H1 (cell line): ENCODE measurements at regions not wholly inside any gene's neighbourhood (a gene's known extent, or its start where the extent isn't known, plus 50 kb on each side); places are given as distances from the start of the nearest gene placed in this dataset.

Experiments used
- CTCF ChIA-PET: fragments of 300-600 bp; sonication (Branson Sonifier 250); formaldehyde crosslinking; loops from one replicate; lab custom pipeline; 2021; ENCODE audit not compliant: partially characterized antibody; lab: Charles Lee
- POLR2A ChIA-PET: fragments of 300-600 bp; sonication (Branson Sonifier 250); formaldehyde crosslinking; loops from one replicate; lab custom pipeline; 2021; ENCODE audit warnings: inconsistent platforms; ENCODE audit not compliant: partially characterized antibody; lab: Charles Lee
- DNase-seq, 2 experiments: peaks; one replicate each; pipeline versions ENCODE4 v3.0.0 to v3.0.0-alpha.2; 2010 to 2022; ENCODE audit warnings: low spot score in 2 of 2, low read depth in 1 of 2, mixed read lengths in 1 of 2
- FAIRE-seq: peaks from 2 replicates; lab custom pipeline; 2011; peaks lifted over from hg19 to GRCh38; lab: Jason Lieb, UNC
- H2AFZ ChIP-seq: 2 replicates; pipeline ENCODE4 v1.8.1; 2012; ENCODE audit warnings: low read length, inconsistent platforms
- H2AK5ac ChIP-seq: 2 replicates; pipeline ENCODE4 v1.6.1; 2013; ENCODE audit warnings: low read depth, low read length
- H2BK120ac ChIP-seq: replicated peaks from 2 replicates; pipeline ENCODE3; 2013; ENCODE audit warnings: low read depth, low read length, inconsistent platforms
- H2BK12ac ChIP-seq: 2 replicates; pipeline ENCODE4 v1.6.1; 2013; ENCODE audit warnings: low read depth, low read length
- H2BK15ac ChIP-seq: 2 replicates; pipeline ENCODE4 v1.6.1; 2013; ENCODE audit warnings: low read length
- H2BK20ac ChIP-seq: 2 replicates; pipeline ENCODE4 v1.6.1; 2013; ENCODE audit warnings: low read length
- H2BK5ac ChIP-seq: 2 replicates; pipeline ENCODE4 v1.6.1; 2013; ENCODE audit warnings: low read depth, low read length
- H3K14ac ChIP-seq: 2 replicates; pipeline ENCODE4 v1.6.1; 2013; ENCODE audit warnings: inconsistent platforms; ENCODE audit not compliant: insufficient read length
- H3K18ac ChIP-seq: 2 replicates; pipeline ENCODE4 v1.6.1; 2013; ENCODE audit warnings: low read length; ENCODE audit errors: extremely low read depth
- H3K23ac ChIP-seq: 2 replicates; pipeline ENCODE4 v1.6.1; 2013; ENCODE audit warnings: inconsistent platforms; ENCODE audit not compliant: insufficient read length
- H3K23me2 ChIP-seq: 2 replicates; pipeline ENCODE4 v1.6.1; 2013; ENCODE audit warnings: low read depth, low read length
- H3K27ac ChIP-seq: 2 replicates; pipeline ENCODE4 v1.6.1; 2011; ENCODE audit warnings: low read depth, low read length, inconsistent platforms
- H3K27me3 ChIP-seq, 4 experiments: replicated peaks in 1 of 4; 1 replicate in 1 of 4; 2 replicates in 3 of 4; pipeline versions ENCODE4 v1.6.1 to v1.8.1; 2011 to 2013; ENCODE audit warnings: low read length in 3 of 4, mild to moderate bottlenecking in 3 of 4, inconsistent platforms in 2 of 4, mixed read lengths in 2 of 4, moderate library complexity in 1 of 4; ENCODE audit not compliant: control insufficient read depth in 3 of 4, insufficient read depth in 3 of 4; ENCODE audit errors: extremely low read depth in 1 of 4
- H3K36me3 ChIP-seq, 4 experiments: 2 replicates each; pipeline versions ENCODE4 v1.6.1 to v1.8.1; 2011 to 2013; ENCODE audit warnings: mild to moderate bottlenecking in 4 of 4, low read length in 3 of 4, moderate library complexity in 2 of 4, control low read depth in 1 of 4, inconsistent platforms in 1 of 4; ENCODE audit not compliant: insufficient read depth in 4 of 4, control insufficient read depth in 2 of 4
- H3K4ac ChIP-seq: replicated peaks from 2 replicates; pipeline ENCODE3; 2013; ENCODE audit warnings: low read length, low read depth, mixed read lengths, inconsistent platforms; ENCODE audit not compliant: insufficient read length
- H3K4me1 ChIP-seq, 4 experiments: replicated peaks in 1 of 4; 1 replicate in 1 of 4; 2 replicates in 3 of 4; pipeline versions ENCODE4 v1.6.1 to v1.8.1; 2011 to 2013; ENCODE audit warnings: low read length in 3 of 4, inconsistent platforms in 2 of 4, mixed read lengths in 1 of 4; ENCODE audit not compliant: insufficient read depth in 4 of 4, control insufficient read depth in 3 of 4
- H3K4me2 ChIP-seq, 2 experiments: 2 replicates each; pipeline versions ENCODE4 v1.6.1 to v1.8.1; 2011 to 2013; ENCODE audit warnings: low read depth in 2 of 2, low read length in 2 of 2, control low read depth in 1 of 2, inconsistent platforms in 1 of 2, mild to moderate bottlenecking in 1 of 2; ENCODE audit not compliant: insufficient read depth in 1 of 2
- H3K4me3 ChIP-seq, 4 experiments: fragments of 200-600, 300-600 bp in 1 of 4; sonication (generic), shearing (Covaris generic), sonication (Bioruptor Twin) in 1 of 4; 2 replicates each; pipeline versions ENCODE4 v1.5.1 to v1.8.1; 2011 to 2016; ENCODE audit warnings: low read length in 4 of 4, low read depth in 3 of 4, control low read depth in 2 of 4, inconsistent platforms in 2 of 4, mild to moderate bottlenecking in 2 of 4, mixed read lengths in 1 of 4, moderate library complexity in 1 of 4; ENCODE audit not compliant: insufficient read depth in 2 of 4; ENCODE audit errors: extremely low read depth in 1 of 4
- H3K56ac ChIP-seq: replicated peaks from 2 replicates; pipeline ENCODE3; 2013; ENCODE audit warnings: low read depth, mild to moderate bottlenecking, mixed read lengths, low read length, inconsistent platforms; ENCODE audit not compliant: insufficient read length
- H3K79me1 ChIP-seq: 2 replicates; pipeline ENCODE4 v1.6.1; 2013; ENCODE audit warnings: low read depth, low read length, control low read depth
- H3K79me2 ChIP-seq, 2 experiments: 2 replicates each; pipeline versions ENCODE4 v1.6.1 to v1.8.1; 2012 to 2013; ENCODE audit warnings: low read length in 2 of 2, mild to moderate bottlenecking in 2 of 2, inconsistent platforms in 1 of 2; ENCODE audit not compliant: insufficient read depth in 2 of 2, control insufficient read depth in 1 of 2
- H3K9ac ChIP-seq, 4 experiments: replicated peaks in 1 of 4; 1 replicate in 1 of 4; 2 replicates in 3 of 4; pipeline versions ENCODE4 v1.6.1 to v1.8.1; 2011 to 2013; ENCODE audit warnings: low read depth in 3 of 4, low read length in 3 of 4, control low read depth in 2 of 4, mild to moderate bottlenecking in 2 of 4, moderate library complexity in 2 of 4, inconsistent platforms in 1 of 4; ENCODE audit errors: extremely low read depth in 1 of 4
- H3K9me3 ChIP-seq, 2 experiments: 2 replicates each; pipeline versions ENCODE4 v1.6.1 to v1.8.1; 2012 to 2013; ENCODE audit warnings: mild to moderate bottlenecking in 2 of 2, moderate library complexity in 2 of 2, control low read depth in 1 of 2, inconsistent platforms in 1 of 2, low read depth in 1 of 2, low read length in 1 of 2, mixed read lengths in 1 of 2; ENCODE audit not compliant: insufficient read depth in 2 of 2
- H4K20me1 ChIP-seq, 2 experiments: replicated peaks in 1 of 2; 2 replicates each; pipeline versions ENCODE3 to v1.8.1; 2011 to 2013; ENCODE audit warnings: inconsistent platforms in 2 of 2, low read length in 2 of 2, mild to moderate bottlenecking in 1 of 2; ENCODE audit not compliant: insufficient read depth in 2 of 2, control insufficient read depth in 1 of 2
- H4K5ac ChIP-seq: 2 replicates; pipeline ENCODE4 v1.6.1; 2013; ENCODE audit warnings: low read length, low read depth, mixed read lengths, inconsistent platforms; ENCODE audit not compliant: insufficient read length
- H4K8ac ChIP-seq: 2 replicates; pipeline ENCODE4 v1.8.0; 2013; ENCODE audit warnings: mild to moderate bottlenecking, moderate library complexity, low read length, inconsistent platforms; ENCODE audit not compliant: insufficient read depth; ENCODE audit errors: extremely low read depth
- H4K91ac ChIP-seq: replicated peaks from 2 replicates; pipeline ENCODE3; 2013; ENCODE audit warnings: low read length, mixed read lengths, inconsistent platforms; ENCODE audit not compliant: insufficient read length
- CBX8 ChIP-seq: fragments of 300-800, 300-1000 bp; sonication (generic); IDR thresholded peaks from 2 replicates; pipeline ENCODE4 v1.7.1; 2016; ENCODE audit warnings: low read depth, low read length, borderline replicate concordance
- CHD1 ChIP-seq: IDR thresholded peaks from 2 replicates; pipeline ENCODE4 v1.6.1; 2012; ENCODE audit warnings: low read depth, low read length, improper control_type of control experiment
- EZH2 ChIP-seq: fragments of 200-600 bp; sonication (generic); IDR thresholded peaks from 2 replicates; pipeline ENCODE4 v1.7.1; 2012; ENCODE audit warnings: low read depth, mild to moderate bottlenecking, moderate library complexity, low read length, inconsistent platforms; ENCODE audit not compliant: severe bottlenecking
- NRF1 ChIP-seq: IDR thresholded peaks from 2 replicates; pipeline ENCODE4 v1.6.1; 2011; ENCODE audit warnings: mild to moderate bottlenecking, low read depth, low read length, improper control_type of control experiment
- RBBP5 ChIP-seq: IDR thresholded peaks from 2 replicates; pipeline ENCODE4 v1.7.1; 2012; ENCODE audit warnings: low read depth, mild to moderate bottlenecking, inconsistent platforms, low read length, moderate library complexity, borderline replicate concordance
- RNF2 ChIP-seq: fragments of 200-900, 300-1000 bp; sonication (generic); IDR thresholded peaks from 2 replicates; pipeline ENCODE4 v1.7.1; 2016; ENCODE audit warnings: borderline replicate concordance, low read depth, mild to moderate bottlenecking, antibody characterized with exemption, low read length; ENCODE audit not compliant: poor library complexity, severe bottlenecking; ENCODE audit errors: missing control alignments
- SP1 ChIP-seq: IDR thresholded peaks from 2 replicates; pipeline ENCODE4 v1.6.1; 2011; ENCODE audit warnings: low read depth, low read length
- SRF ChIP-seq: IDR thresholded peaks from 2 replicates; pipeline ENCODE4 v1.6.1; 2011; ENCODE audit warnings: mild to moderate bottlenecking, low read depth, low read length, moderate library complexity
- TCF12 ChIP-seq: IDR thresholded peaks from 2 replicates; pipeline ENCODE4 v1.6.1; 2011; ENCODE audit warnings: low read depth, mild to moderate bottlenecking, low read length
- WGBS, 2 experiments: shearing (Covaris generic) in 1 of 2; methylation state at CpG; one replicate each; pipeline versions ENCODE4 v1.1.6 to v1.1.7; 2013 to 2015; ENCODE audit warnings: low lambda C conversion rate in 2 of 2, mixed read lengths in 2 of 2, inconsistent platforms in 1 of 2, low coverage in 1 of 2, missing lambda C conversion rate in 1 of 2; ENCODE audit not compliant: insufficient replicate concordance in 2 of 2, insufficient coverage in 1 of 2, insufficient read length in 1 of 2; ENCODE audit errors: extremely low coverage in 1 of 2, missing lambda C conversion rate in 1 of 2; 5-methylcytosine and 5-hydroxymethylcytosine counted together
- TF ChIP-seq, protein P1 (sequence below): IDR thresholded peaks from 2 replicates; pipeline ENCODE4 v1.6.1; 2012; ENCODE audit warnings: inconsistent platforms

DNA sequence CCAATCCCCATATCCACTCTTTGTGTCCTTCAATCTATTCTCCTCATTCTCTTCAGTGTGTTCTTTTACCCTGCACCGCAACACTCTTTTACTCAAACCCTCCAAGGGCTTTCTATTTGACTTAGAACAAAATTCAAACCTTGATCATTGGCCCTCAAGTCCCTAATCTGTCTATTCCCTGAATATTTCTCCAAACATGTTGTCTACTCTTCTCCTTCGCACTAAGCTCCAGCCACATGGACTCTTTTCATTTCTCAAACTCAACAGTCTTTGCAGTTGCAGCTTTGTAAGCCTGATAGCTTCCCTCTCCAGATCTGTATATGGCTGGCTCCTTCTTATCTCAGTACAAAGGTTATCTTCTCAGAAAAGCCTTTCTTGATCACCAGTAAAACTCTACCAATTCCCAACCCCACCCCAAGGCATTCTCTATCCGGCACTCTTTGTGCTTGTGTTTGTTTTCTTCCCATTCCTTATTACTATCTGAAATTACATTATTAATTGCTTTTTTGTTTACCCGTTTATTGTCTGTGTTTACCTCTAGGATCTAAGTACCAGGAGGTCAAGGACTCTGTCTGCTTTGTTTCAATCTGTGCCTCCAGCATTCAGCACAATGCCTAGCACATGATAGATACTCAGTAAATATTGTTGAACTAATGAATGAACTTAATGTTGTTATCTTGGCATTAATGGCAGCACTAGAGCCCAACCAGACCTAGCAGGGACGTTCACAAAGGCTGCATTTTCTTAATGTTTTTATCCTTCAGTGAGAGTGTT lies 147.4 kb downstream of the BBOX1 start:
- Histone ChIP-seq H2AK5ac (no peak overlapping the region), H2BK5ac (no peak overlapping the region), H3K4me1 (no peaks in the 10 kb centered on the region), H3K27me3 (no peaks in the 10 kb centered on the region), H3K4me3 (no peak overlapping the region), H4K20me1 (no peaks in the 10 kb centered on the region), H2BK120ac (no peak overlapping the region), H3K79me1 (no peaks in the 10 kb centered on the region), H4K8ac (no peak overlapping the region), H3K79me2 (no peaks in the 10 kb centered on the region), H2BK15ac (no peak overlapping the region), H3K9me3 (no peaks in the 10 kb centered on the region), H3K36me3 (no peaks in the 10 kb centered on the region), H3K9ac (no peak overlapping the region), H4K5ac (no peak overlapping the region), H3K27ac (no peak overlapping the region), H2AFZ (no peak overlapping the region), H2BK20ac (no peak overlapping the region), H3K18ac (no peak overlapping the region), H3K23ac (no peak overlapping the region), H3K4ac (no peak overlapping the region), H3K23me2 (no peaks in the 10 kb centered on the region), H3K14ac (no peak overlapping the region), H3K4me2 (no peak overlapping the region), H3K56ac (no peak overlapping the region), H2BK12ac (no peak overlapping the region), H4K91ac (no peak overlapping the region)
- 71% methylated on average over 5 of the region's 5 CpGs; no CpG with 5 or more reads in 1 of the 2 experiments for WGBS, 2 experiments
- no peak for DNase-seq
- FAIRE-seq: no peak
- no peak for TF ChIP-seq RNF2
- TF ChIP-seq NRF1: no peak
- no peak for TF ChIP-seq RBBP5
- no peak for TF ChIP-seq SP1
- no peak for TF ChIP-seq CHD1
- TF ChIP-seq SRF: no peak
- TF ChIP-seq TCF12: no peak
- TF ChIP-seq, protein P1, sequence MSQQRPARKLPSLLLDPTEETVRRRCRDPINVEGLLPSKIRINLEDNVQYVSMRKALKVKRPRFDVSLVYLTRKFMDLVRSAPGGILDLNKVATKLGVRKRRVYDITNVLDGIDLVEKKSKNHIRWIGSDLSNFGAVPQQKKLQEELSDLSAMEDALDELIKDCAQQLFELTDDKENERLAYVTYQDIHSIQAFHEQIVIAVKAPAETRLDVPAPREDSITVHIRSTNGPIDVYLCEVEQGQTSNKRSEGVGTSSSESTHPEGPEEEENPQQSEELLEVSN: no peak
- no peak for TF ChIP-seq CBX8
- TF ChIP-seq EZH2: no peak
- ChIA-PET CTCF (interaction anchor here (0.7 to 3.7 kb wide), 8 partner anchors 10 to 616 kb away, joined by 3 to 20 read pairs (median 4); partner anchors contain the start of gene MUC15), POLR2A (no interaction called here)
